ENCODE measurements at regions not wholly inside any gene's neighbourhood (a gene's known extent, or its start where the extent isn't known, plus 50 kb on each side); places are given as distances from the start of the nearest gene placed in this dataset.

DNA sequence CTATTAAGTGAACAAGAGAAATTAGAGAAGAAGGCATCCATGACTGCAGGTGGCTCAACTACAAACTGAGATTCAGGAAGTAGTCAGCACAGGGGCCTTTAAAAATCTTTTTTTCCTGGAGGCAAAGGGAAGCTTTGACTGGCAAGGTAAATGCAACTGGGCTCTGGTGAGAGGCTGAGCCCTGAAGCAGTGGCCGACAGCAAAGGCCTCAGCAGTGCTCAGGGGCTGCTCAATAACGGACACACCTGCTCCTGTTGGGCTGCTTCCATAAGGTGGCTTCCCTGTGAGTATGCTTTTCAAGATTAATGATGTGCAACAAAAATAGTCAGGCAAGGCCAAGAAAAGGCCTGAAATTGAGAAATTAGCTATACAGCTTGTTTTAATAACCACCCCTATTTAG is 134.2 kb upstream of the RGMB start:
- ChIA-PET POLR2A (ENCODE audit: partially characterized antibody) (no interaction called here), CTCF (ENCODE audit: partially characterized antibody) (interaction anchor here (0.5 kb wide), 1 partner anchor 120 kb away, joined by 3 read pairs; no protein-coding TSS in a partner anchor)

DNA sequence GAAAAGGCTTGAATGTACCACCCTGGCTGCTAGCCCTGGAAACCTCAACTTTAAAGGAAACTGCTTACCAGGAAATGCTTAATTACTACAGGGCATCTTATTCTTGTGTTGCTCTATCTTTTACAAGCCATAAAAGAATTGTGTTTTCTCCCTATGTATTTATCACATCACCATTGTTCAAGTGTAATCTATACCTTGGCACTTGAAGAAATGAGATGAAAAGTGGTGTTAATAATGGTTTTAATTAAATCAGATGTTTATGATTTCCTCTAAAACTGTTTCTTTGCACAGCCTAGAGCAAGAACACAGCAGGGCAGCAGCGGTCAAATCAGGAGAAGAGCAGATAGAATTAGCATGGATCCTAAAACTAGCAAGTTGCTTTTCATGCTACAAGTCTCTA is 131.8 kb upstream of the RGMB start:
- no peaks in the 10 kb centered on the region for H3K4me1 ChIP-seq (ENCODE audit: insufficient read depth, low read length)
- no peak overlapping the region for H3K27ac ChIP-seq (ENCODE audit: low read depth, low read length)
- Mint-ChIP-seq H3K27me3 (no peaks in the 10 kb centered on the region), H3K36me3 (no peaks in the 10 kb centered on the region), H3K27ac (no peak overlapping the region), H3K4me1 (no peaks in the 10 kb centered on the region), H3K4me3 (no peak overlapping the region), H3K9me3 (no peaks in the 10 kb centered on the region)
- no peaks in the 10 kb centered on the region for H3K36me3 ChIP-seq (ENCODE audit: insufficient read depth, low read length)
- H3K9me3 ChIP-seq (ENCODE audit: control insufficient read depth in 1 of 2, low read length in 2 of 2), result no peaks in the 10 kb centered on the region
- no peak overlapping the region for H3K4me3 ChIP-seq (ENCODE audit: low read length in 2 of 2)
- ChIA-PET CTCF (ENCODE audit: partially characterized antibody) (no interaction called here), POLR2A (ENCODE audit: partially characterized antibody) (no interaction called here)
- no peak for DNase-seq
- intact Hi-C loops (cut with micrococcal nuclease), result no loop called here
- no peaks in the 10 kb centered on the region for H3K27me3 ChIP-seq (ENCODE audit: insufficient read depth, low read length)

More for the DNA sequence above, 134.2 kb upstream of the RGMB start:
- no peak overlapping the region for H3K27ac Mint-ChIP-seq
- H3K27me3 ChIP-seq (ENCODE audit: insufficient read depth, low read length), result no peaks in the 10 kb centered on the region
- no peaks in the 10 kb centered on the region for H3K36me3 ChIP-seq (ENCODE audit: insufficient read depth, low read length)
- no peaks in the 10 kb centered on the region for H3K4me1 ChIP-seq (ENCODE audit: insufficient read depth, low read length)
- no peaks in the 10 kb centered on the region for H3K9me3 ChIP-seq (ENCODE audit: control insufficient read depth in 1 of 2, low read length in 2 of 2)
- H3K4me3 ChIP-seq (ENCODE audit: low read length in 2 of 2), result no peak overlapping the region
- H3K4me3 Mint-ChIP-seq, result no peak overlapping the region
- no peak overlapping the region for H3K27ac ChIP-seq (ENCODE audit: low read depth, low read length)
- DNase-seq, result no peak
- no peaks in the 10 kb centered on the region for H3K4me1 Mint-ChIP-seq
- intact Hi-C loops (cut with micrococcal nuclease), result no loop called here
- H3K9me3 Mint-ChIP-seq, result no peaks in the 10 kb centered on the region
- H3K36me3 Mint-ChIP-seq, result no peaks in the 10 kb centered on the region
- H3K27me3 Mint-ChIP-seq, result peaks cover 0 to 1% of the 10 kb centered on the region in 2 donors

DNA sequence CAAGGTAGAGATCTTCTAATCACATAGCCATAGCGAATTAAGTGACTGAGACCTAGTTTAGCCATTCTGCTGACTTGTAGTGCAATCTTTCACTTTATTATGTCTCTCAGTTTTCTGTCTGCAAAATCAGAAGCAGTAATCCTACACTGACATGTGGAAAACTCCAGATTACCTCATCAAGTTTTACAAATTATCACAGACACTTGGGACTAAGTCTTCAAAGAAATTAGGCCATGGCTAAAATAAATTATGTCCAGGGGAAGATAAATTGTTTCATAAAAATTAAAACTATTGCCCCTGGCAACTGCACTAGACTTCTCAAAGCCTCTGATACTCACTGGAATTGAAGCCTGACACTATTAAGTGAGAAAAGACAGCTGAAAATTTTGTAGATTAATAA is 129.9 kb upstream of the RGMB start:
- Mint-ChIP-seq H3K4me1 (no peaks in the 10 kb centered on the region), H3K36me3 (no peaks in the 10 kb centered on the region), H3K27ac (no peak overlapping the region), H3K4me3 (no peak overlapping the region), H3K27me3 (no peaks in the 10 kb centered on the region), H3K9me3 (no peaks in the 10 kb centered on the region)
- no peak overlapping the region for H3K27ac ChIP-seq (ENCODE audit: low read depth, low read length)
- no peaks in the 10 kb centered on the region for H3K36me3 ChIP-seq (ENCODE audit: insufficient read depth, low read length)
- CTCF ChIA-PET (ENCODE audit: partially characterized antibody), result no interaction called here
- no peaks in the 10 kb centered on the region for H3K9me3 ChIP-seq (ENCODE audit: control insufficient read depth in 1 of 2, low read length in 2 of 2)
- H3K27me3 ChIP-seq (ENCODE audit: insufficient read depth, low read length), result no peaks in the 10 kb centered on the region
- no peak overlapping the region for H3K4me3 ChIP-seq (ENCODE audit: low read length in 2 of 2)
- DNase-seq, result no peak
- POLR2A ChIA-PET (ENCODE audit: partially characterized antibody), result interaction anchor here (1.0 kb wide), 1 partner anchor 8 kb away, joined by 3 read pairs; no protein-coding TSS in a partner anchor
- intact Hi-C loops (cut with micrococcal nuclease), result no loop called here
- no peaks in the 10 kb centered on the region for H3K4me1 ChIP-seq (ENCODE audit: insufficient read depth, low read length)

DNA sequence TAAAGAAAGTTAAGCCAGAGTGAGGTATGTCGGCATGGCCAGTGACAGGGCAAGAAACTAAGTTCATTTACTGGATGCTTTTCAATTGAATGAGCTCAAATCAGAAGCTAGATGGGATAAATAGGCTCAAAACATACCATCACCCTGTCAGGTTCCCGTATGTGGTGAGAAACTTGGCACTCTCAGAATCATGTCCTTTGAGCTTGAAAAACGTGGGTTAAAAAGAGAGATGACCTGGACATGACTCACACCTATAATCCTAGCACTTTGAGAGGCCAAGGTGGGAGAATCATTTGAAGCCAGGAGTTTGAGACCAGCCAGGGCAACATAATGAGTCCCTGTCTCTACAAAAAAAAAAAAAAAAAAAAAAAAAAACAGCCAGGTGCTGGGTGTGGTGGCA is 121.7 kb upstream of the RGMB start:
- DNase-seq, result no peak
- Histone ChIP-seq H3K9me3 (ENCODE audit: control insufficient read depth in 1 of 2, low read length in 2 of 2) (no peaks in the 10 kb centered on the region), H3K4me1 (ENCODE audit: insufficient read depth, low read length) (no peaks in the 10 kb centered on the region), H3K4me3 (ENCODE audit: low read length in 2 of 2) (no peak overlapping the region), H3K36me3 (ENCODE audit: insufficient read depth, low read length) (no peaks in the 10 kb centered on the region), H3K27me3 (ENCODE audit: insufficient read depth, low read length) (no peaks in the 10 kb centered on the region), H3K27ac (ENCODE audit: low read depth, low read length) (no peak overlapping the region)
- H3K27me3 Mint-ChIP-seq, result no peaks in the 10 kb centered on the region
- H3K4me3 Mint-ChIP-seq, result no peak overlapping the region
- no peaks in the 10 kb centered on the region for H3K4me1 Mint-ChIP-seq
- CTCF ChIA-PET (ENCODE audit: partially characterized antibody), result no interaction called here
- intact Hi-C loops (cut with micrococcal nuclease), result no loop called here
- H3K9me3 Mint-ChIP-seq, result no peaks in the 10 kb centered on the region
- POLR2A ChIA-PET (ENCODE audit: partially characterized antibody), result interaction anchor here (0.9 kb wide), 1 partner anchor 9 kb away, joined by 3 read pairs; no protein-coding TSS in a partner anchor
- H3K36me3 Mint-ChIP-seq, result no peaks in the 10 kb centered on the region
- no peak overlapping the region for H3K27ac Mint-ChIP-seq

DNA sequence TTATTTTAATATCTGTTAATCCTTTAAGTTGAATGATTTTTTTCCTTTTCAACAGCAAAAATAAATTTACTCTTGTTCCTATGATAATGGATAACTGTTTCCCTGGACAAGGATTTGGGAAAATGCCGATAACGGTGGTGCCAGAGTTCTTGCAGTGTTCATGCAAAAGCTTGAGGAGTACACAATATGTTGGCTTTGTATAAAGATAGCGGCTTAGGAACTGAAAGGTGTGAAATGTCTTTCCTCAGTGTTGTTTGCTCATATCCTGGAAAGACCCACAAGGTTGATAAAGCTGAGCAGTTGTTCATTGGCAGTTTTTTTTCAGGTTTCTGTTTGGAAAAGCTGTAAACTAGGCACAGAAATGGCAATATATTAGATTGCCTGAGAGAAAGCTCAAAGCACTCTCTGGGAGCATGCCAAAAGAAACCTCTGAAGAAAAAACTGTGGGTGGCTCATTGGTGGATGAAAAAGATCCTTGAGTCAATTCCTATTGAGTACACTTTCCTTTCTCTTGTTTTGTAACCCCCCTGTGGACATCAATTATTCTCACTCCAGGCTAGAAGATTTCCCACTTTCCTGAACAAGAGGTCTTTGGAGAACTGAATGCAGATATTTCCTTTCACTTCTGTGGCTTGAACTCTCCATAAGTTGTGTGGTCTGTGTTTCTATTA is 117.2 kb upstream of the RGMB start:
- no peak overlapping the region for H3K27ac ChIP-seq (ENCODE audit: low read depth, low read length)
- no peak for DNase-seq
- no peak overlapping the region for H3K4me3 ChIP-seq (ENCODE audit: low read length in 2 of 2)
- intact Hi-C loops (cut with micrococcal nuclease), result no loop called here
- ChIA-PET POLR2A (ENCODE audit: partially characterized antibody) (no interaction called here), CTCF (ENCODE audit: partially characterized antibody) (no interaction called here)
- no peak overlapping the region for H3K27ac Mint-ChIP-seq
- no peaks in the 10 kb centered on the region for H3K36me3 Mint-ChIP-seq
- H3K4me1 Mint-ChIP-seq, result no peaks in the 10 kb centered on the region
- no peaks in the 10 kb centered on the region for H3K27me3 ChIP-seq (ENCODE audit: insufficient read depth, low read length)
- no peaks in the 10 kb centered on the region for H3K27me3 Mint-ChIP-seq
- H3K4me1 ChIP-seq (ENCODE audit: insufficient read depth, low read length), result no peaks in the 10 kb centered on the region
- H3K9me3 Mint-ChIP-seq, result peaks cover 0 to 3% (median 0%) of the 10 kb centered on the region in 8 donors
- no peak overlapping the region for H3K4me3 Mint-ChIP-seq
- H3K36me3 ChIP-seq (ENCODE audit: insufficient read depth, low read length), result no peaks in the 10 kb centered on the region
- no peaks in the 10 kb centered on the region for H3K9me3 ChIP-seq (ENCODE audit: control insufficient read depth in 1 of 2, low read length in 2 of 2)

DNA sequence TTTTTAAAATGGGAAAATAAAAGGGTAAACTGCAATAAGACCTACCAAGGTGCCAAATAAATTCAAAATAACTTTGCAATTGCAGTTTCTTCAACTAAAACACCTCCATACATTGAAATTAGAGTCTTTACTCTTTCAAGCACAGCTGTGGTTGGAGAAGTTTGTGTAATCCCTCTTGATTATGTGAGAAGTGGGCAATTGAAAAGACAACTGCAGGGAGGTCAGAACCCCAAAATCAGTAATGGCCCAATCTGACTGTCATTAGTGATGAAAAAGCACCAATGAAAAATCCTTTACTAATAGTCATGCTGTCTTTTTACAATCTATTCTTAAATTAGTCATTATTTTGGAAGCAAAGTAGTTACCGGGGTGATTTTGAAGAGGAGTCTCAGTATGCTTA is 116.7 kb upstream of the RGMB start:
- Histone ChIP-seq H3K27me3 (ENCODE audit: insufficient read depth, low read length) (no peaks in the 10 kb centered on the region), H3K4me3 (ENCODE audit: low read length in 2 of 2) (no peak overlapping the region), H3K9me3 (ENCODE audit: control insufficient read depth in 1 of 2, low read length in 2 of 2) (no peaks in the 10 kb centered on the region), H3K27ac (ENCODE audit: low read depth, low read length) (no peak overlapping the region), H3K4me1 (ENCODE audit: insufficient read depth, low read length) (no peaks in the 10 kb centered on the region), H3K36me3 (ENCODE audit: insufficient read depth, low read length) (no peaks in the 10 kb centered on the region)
- intact Hi-C loops (cut with micrococcal nuclease), result no loop called here
- Mint-ChIP-seq H3K27ac (no peak overlapping the region), H3K36me3 (no peaks in the 10 kb centered on the region), H3K4me3 (no peak overlapping the region), H3K4me1 (no peaks in the 10 kb centered on the region), H3K27me3 (no peaks in the 10 kb centered on the region), H3K9me3 (peaks cover 0 to 3% (median 0%) of the 10 kb centered on the region in 8 donors)
- POLR2A ChIA-PET (ENCODE audit: partially characterized antibody), result no interaction called here
- CTCF ChIA-PET (ENCODE audit: partially characterized antibody), result no interaction called here
- no peak for DNase-seq

DNA sequence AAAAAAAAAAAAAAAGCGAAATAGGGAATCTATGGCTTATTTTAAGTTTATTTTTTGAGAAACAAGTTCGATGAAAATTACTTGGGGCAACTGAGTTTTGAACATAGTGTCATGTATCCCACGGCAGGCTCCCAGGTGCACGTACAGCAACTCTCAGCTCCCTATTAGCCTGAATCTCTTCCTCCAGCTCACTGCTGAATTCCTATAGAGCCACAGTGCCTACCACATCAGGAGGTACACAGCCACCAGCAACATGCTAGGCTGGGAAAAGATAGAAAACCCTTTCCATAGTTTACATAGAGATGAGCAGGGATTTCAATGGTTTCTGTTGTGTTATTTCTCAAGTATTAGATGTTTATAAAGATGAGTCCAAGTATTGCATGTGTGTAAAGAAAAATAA is 115.9 kb upstream of the RGMB start:
- Mint-ChIP-seq H3K27ac (no peak overlapping the region), H3K36me3 (no peaks in the 10 kb centered on the region), H3K4me1 (no peaks in the 10 kb centered on the region), H3K9me3 (peaks cover 0 to 3% (median 0%) of the 10 kb centered on the region in 8 donors), H3K27me3 (no peaks in the 10 kb centered on the region), H3K4me3 (no peak overlapping the region)
- H3K9me3 ChIP-seq (ENCODE audit: control insufficient read depth in 1 of 2, low read length in 2 of 2), result no peaks in the 10 kb centered on the region
- ChIA-PET POLR2A (ENCODE audit: partially characterized antibody) (no interaction called here), CTCF (ENCODE audit: partially characterized antibody) (no interaction called here)
- no peaks in the 10 kb centered on the region for H3K4me1 ChIP-seq (ENCODE audit: insufficient read depth, low read length)
- DNase-seq, result no peak
- H3K27ac ChIP-seq (ENCODE audit: low read depth, low read length), result no peak overlapping the region
- no peaks in the 10 kb centered on the region for H3K27me3 ChIP-seq (ENCODE audit: insufficient read depth, low read length)
- no peak overlapping the region for H3K4me3 ChIP-seq (ENCODE audit: low read length in 2 of 2)
- no peaks in the 10 kb centered on the region for H3K36me3 ChIP-seq (ENCODE audit: insufficient read depth, low read length)
- intact Hi-C loops (cut with micrococcal nuclease), result no loop called here

DNA sequence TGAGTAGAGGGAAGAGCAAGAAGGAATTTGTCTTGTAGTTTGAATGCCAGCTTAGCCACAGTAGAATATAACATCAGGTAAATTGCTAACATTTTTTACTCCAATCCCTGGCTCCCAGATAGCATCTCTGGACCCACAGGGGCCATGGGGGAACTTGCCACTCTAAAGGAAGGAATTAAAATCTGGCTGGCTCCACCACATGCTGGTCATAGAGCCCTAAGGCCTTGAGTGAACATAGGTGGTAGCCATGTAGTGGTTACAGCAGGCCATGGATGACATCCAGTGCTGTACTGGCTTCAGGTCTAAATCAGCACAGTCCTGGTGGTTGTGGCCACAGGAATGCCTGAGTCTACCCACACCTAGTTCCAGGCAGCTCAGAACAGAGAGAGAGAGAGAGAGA is 109.9 kb upstream of the RGMB start:
- CTCF ChIA-PET (ENCODE audit: partially characterized antibody), result no interaction called here
- Mint-ChIP-seq H3K4me3 (no peak overlapping the region), H3K27me3 (peaks cover 6 to 10% of the 10 kb centered on the region in 2 donors)

More for the DNA sequence above, 109.9 kb upstream of the RGMB start:
- Mint-ChIP-seq H3K9me3 (peaks cover 0 to 10% (median 3%) of the 10 kb centered on the region in 8 donors), H3K4me1 (no peaks in the 10 kb centered on the region), H3K36me3 (no peaks in the 10 kb centered on the region), H3K27ac (no peak overlapping the region)
- Histone ChIP-seq H3K9me3 (ENCODE audit: control insufficient read depth in 1 of 2, low read length in 2 of 2) (no peaks in the 10 kb centered on the region), H3K27ac (ENCODE audit: low read depth, low read length) (no peak overlapping the region), H3K4me1 (ENCODE audit: insufficient read depth, low read length) (no peaks in the 10 kb centered on the region), H3K4me3 (ENCODE audit: low read length in 2 of 2) (no peak overlapping the region), H3K27me3 (ENCODE audit: insufficient read depth, low read length) (no peaks in the 10 kb centered on the region), H3K36me3 (ENCODE audit: insufficient read depth, low read length) (no peaks in the 10 kb centered on the region)
- POLR2A ChIA-PET (ENCODE audit: partially characterized antibody), result no interaction called here
- DNase-seq, result no peak
- intact Hi-C loops (cut with micrococcal nuclease), result no loop called here
